OCI-LY7 (cell line): ENCODE measurements at regions not wholly inside any gene's neighbourhood (a gene's known extent, or its start where the extent isn't known, plus 50 kb on each side); places are given as distances from the start of the nearest gene placed in this dataset.

Experiments
- EZH2phosphoT487 ChIP-seq: fragments of 200-600 bp; sonication (generic); IDR thresholded peaks from 2 replicates; pipeline ENCODE4 v1.6.1; 2018; ENCODE audit warnings: low read depth, borderline replicate concordance, mild to moderate bottlenecking, mixed run types, antibody characterized with exemption, low read length, moderate library complexity, mixed read lengths
- TF ChIP-seq, protein P1 (sequence below): fragments of 200-600 bp; sonication (generic); conservative IDR thresholded peaks from 2 replicates; pipeline ENCODE4 v1.5.1; 2014; ENCODE audit warnings: mild to moderate bottlenecking, antibody characterized with exemption, low read length, moderate library complexity, mixed read lengths

GRCh38 chr11:134779179-134779578 lies 367.1 kb upstream of the B3GAT1 start:
- TF ChIP-seq, protein P1, sequence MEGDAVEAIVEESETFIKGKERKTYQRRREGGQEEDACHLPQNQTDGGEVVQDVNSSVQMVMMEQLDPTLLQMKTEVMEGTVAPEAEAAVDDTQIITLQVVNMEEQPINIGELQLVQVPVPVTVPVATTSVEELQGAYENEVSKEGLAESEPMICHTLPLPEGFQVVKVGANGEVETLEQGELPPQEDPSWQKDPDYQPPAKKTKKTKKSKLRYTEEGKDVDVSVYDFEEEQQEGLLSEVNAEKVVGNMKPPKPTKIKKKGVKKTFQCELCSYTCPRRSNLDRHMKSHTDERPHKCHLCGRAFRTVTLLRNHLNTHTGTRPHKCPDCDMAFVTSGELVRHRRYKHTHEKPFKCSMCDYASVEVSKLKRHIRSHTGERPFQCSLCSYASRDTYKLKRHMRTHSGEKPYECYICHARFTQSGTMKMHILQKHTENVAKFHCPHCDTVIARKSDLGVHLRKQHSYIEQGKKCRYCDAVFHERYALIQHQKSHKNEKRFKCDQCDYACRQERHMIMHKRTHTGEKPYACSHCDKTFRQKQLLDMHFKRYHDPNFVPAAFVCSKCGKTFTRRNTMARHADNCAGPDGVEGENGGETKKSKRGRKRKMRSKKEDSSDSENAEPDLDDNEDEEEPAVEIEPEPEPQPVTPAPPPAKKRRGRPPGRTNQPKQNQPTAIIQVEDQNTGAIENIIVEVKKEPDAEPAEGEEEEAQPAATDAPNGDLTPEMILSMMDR, result no peak
- no peak for TF ChIP-seq EZH2phosphoT487
